ENCODE measurements at regions not wholly inside any gene's neighbourhood (a gene's known extent, or its start where the extent isn't known, plus 50 kb on each side); places are given as distances from the start of the nearest gene placed in this dataset.

DNA sequence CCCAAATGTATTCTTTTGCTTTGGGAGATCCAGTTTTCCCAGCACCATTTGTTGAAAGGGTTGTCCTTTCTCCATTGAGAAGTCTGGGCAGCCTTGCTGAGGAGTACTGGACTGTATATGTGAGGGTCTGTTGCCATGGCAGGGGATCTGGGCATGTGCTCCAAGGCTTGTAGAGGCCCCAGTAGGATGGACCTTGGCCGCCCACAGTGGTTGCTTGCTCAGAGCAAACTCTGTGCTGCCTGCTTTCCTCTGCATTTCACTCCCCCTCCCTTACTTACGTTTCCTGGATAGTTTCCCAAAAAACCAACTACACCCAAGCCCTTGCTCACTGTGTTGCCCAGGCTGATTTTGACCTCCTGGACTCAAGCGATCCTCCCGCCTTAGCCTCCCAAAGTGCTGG lies 97.2 kb upstream of the PRR23E start:
- DNase-seq (ENCODE audit: insufficient read length) (no peak), FAIRE-seq (no peak)
- no peak for TF ChIP-seq POLR2AphosphoS5 (IDR thresholded peaks at IDR 0.05; ENCODE audit: low read depth, low read length)
- TF ChIP-seq TAF1 (IDR thresholded peaks at IDR 0.05; ENCODE audit: borderline replicate concordance, low read depth, low read length), result no peak
- no peak for TF ChIP-seq POLR2A (IDR thresholded peaks at IDR 0.05; ENCODE audit: low read depth, low read length)

DNA sequence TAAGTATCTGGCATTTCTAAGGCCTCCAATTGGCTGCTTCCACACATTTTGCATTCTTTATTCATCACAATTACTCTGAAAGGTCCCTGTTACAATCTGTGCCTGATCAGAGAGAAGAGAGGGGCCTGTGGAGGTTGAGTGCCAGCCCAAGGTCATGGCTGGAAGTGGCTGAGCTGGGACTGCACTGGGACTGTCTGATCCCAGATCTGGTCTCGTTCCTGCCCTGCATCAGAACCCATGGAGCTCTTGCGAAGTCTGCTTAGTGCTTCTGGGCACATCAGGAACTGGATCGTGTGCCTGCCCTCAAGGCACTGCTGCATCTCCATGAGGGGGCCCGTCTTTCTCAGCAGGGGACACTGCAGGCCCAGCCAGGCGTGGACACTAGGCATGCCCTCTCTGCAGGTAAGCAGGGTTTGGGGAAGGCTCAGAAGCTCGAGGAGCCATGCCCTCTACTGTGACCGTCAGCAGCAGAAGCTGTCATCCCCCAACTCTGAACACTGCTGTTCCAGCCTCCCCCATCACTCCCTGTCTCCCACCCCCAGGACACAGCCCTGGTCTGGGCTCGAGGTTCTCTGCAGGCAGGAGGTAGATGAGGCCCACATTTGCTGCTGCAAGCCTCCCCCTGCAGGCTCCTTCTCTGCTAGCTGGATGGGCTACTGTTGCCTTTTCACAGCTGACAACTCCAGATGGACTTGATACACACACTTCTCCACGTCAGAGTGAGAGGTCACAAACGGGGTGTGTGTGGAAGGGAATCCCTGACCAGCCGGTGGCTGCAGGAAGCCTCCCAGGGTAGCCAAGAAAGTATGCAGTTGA lies 96.5 kb upstream of the PRR23E start:
- no peak for TF ChIP-seq TAF1 (IDR thresholded peaks at IDR 0.05; ENCODE audit: borderline replicate concordance, low read depth, low read length)
- TF ChIP-seq POLR2A (IDR thresholded peaks at IDR 0.05; ENCODE audit: low read depth, low read length), result no peak
- no peak for DNase-seq (ENCODE audit: insufficient read length)
- no peak for FAIRE-seq

DNA sequence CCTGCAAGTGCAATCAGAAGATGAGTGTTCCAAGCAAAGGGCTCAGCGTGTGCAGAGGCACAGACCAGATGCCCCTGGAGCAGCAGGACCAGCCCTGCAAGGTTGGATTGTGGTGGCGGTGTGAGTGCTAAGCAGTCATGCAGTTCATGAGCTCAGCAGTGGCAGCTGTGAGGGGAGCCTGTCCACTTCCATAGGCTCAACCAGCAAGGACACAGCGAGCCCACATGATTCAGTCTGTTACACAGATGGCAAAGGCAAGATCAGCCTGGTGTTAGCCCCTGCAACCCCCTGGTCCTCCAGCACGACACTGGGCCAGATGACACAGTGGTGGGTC lies 95.9 kb upstream of the PRR23E start:
- no peak for DNase-seq (ENCODE audit: insufficient read length)

DNA sequence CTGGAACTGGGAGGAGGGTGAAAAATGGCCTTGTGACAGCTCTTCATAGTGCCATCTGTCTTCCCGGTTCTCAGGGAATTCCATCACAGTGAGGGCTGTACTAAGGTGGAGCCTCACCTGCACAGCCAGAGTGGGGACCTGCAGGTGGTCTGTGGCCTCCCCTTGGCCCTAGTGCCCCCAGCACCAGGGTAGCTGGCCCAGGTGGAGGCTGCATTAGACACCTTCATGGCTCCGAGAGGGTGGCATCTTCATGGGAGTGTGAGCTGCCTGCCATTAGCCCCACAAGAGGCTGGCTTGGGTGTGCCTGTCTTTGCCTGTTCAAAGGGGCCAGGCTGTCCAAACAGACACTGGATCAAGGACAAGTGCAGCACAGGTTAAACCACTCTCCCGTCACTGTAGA lies 95.5 kb upstream of the PRR23E start:
- FAIRE-seq (no peak), DNase-seq (ENCODE audit: insufficient read length) (no peak)
- TF ChIP-seq POLR2A (IDR thresholded peaks at IDR 0.05; ENCODE audit: low read depth, low read length) (no peak), POLR2AphosphoS5 (IDR thresholded peaks at IDR 0.05; ENCODE audit: low read depth, low read length) (no peak), TAF1 (IDR thresholded peaks at IDR 0.05; ENCODE audit: borderline replicate concordance, low read depth, low read length) (no peak)

More for the DNA sequence above, 95.9 kb upstream of the PRR23E start:
- TF ChIP-seq TAF1 (IDR thresholded peaks at IDR 0.05; ENCODE audit: borderline replicate concordance, low read depth, low read length), result no peak
- TF ChIP-seq POLR2AphosphoS5 (IDR thresholded peaks at IDR 0.05; ENCODE audit: low read depth, low read length), result no peak
- TF ChIP-seq POLR2A (IDR thresholded peaks at IDR 0.05; ENCODE audit: low read depth, low read length), result no peak
- FAIRE-seq, result no peak

DNA sequence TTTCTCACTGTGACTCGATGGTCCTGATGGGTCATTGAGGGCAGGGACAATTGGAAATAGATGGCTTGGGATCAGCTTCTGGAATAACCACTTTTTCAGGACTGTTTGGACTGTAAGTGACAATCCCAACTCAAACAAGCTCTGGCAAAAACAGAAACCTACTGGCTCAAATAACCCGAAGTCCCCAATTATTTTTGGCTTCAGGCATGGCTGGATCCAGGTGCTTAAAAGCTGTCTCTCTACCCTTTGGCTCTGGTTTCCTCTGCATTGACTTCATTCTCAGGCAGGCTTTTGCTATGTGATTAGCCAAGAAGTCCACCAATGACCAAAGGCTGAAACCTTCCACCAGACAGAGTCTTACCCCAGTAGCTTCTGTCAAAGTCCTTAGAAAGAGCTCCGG lies 92.9 kb upstream of the PRR23E start:
- no peak for TF ChIP-seq POLR2AphosphoS5 (IDR thresholded peaks at IDR 0.05; ENCODE audit: low read depth, low read length)
- TF ChIP-seq TAF1 (IDR thresholded peaks at IDR 0.05; ENCODE audit: borderline replicate concordance, low read depth, low read length), result no peak
- no peak for TF ChIP-seq POLR2A (IDR thresholded peaks at IDR 0.05; ENCODE audit: low read depth, low read length)
- FAIRE-seq (no peak), DNase-seq (ENCODE audit: insufficient read length) (no peak)

DNA sequence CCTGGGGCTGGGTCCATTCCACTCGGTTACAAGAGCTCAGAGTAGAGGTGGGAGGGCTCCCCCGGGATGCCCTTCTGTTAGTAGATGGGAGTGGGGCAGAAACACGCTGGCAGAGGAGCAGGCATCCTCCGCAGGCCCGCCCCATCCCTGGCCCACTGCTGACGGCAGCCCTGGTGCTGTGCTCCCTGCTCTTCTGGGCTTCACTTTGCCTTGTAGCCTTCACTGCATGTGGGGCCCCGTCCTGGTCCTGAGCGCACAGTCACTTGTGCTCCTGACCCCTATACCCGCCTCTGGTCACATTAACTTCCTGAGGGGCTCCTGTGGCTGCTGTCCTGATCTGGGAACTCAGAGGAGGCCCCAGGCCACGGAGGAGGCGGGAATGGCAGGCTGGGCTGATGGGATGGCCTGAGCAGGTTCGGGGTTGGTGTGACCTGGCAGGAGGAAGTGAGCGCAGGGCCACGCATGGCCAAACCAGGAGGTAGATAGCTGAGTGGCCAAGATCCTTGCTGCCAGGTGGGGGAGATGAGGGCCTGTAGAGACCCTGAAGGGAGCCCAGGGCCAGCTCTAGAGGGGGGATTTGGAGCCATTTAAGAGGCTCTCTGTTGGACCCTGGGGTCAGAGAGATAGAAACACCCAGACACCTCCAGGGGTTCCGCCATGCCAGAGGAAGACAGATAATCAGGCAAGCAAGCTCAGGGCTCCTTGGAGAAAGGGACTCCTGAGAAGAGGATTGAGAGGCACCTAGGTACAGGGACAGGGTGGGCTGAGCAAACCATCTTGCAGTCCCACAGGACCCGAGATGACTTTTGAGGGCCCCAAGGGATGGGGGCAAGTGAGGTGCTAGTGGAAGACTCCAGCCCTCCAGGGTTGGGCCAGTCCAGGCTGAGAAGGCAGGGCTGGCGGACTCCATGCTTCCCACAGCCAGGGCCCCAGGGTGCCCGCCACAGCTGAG lies 92.2 kb upstream of the PRR23E start:
- no peak for FAIRE-seq
- DNase-seq (ENCODE audit: insufficient read length), result no peak
- no peak for TF ChIP-seq POLR2A (IDR thresholded peaks at IDR 0.05; ENCODE audit: low read depth, low read length)
- TF ChIP-seq POLR2AphosphoS5 (IDR thresholded peaks at IDR 0.05; ENCODE audit: low read depth, low read length), result no peak
- TF ChIP-seq TAF1 (IDR thresholded peaks at IDR 0.05; ENCODE audit: borderline replicate concordance, low read depth, low read length), result no peak

DNA sequence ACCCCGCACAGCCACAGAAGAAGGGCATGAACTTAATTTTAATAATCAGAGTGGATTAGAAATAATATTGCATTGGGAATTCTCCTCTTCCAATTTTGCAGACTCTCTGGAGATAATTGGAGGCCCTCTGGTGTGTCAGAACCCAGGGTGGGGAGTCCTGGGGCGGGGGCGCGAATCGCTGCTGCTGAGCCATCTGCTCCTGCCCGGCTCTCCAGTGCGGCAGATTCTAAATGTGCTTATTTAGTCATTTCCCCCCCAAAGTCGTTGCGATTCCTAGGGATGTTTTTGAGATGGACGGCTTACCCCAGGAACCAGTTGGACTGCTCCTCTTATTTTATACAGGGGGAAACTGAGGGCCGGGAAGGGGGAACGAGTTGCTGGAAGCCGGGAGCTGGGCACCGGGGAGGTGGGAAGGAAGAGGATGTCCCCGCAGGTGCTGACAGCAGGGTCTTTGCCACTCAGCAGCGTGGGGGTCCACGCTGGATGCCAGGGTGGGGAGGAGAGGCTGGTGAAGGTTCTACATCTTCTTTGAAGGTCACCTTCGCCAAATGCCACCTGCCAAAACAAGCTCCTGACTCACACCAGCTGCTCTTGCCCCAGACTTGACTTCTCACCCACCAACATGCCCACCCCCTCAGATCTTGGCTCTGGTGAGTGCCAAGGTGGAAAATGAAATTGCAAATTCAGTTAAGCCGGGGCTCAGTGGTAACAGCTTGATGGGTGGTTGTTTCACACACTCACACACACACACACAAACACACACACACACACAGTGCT lies 91.3 kb upstream of the PRR23E start:
- DNase-seq (ENCODE audit: insufficient read length) (no peak), FAIRE-seq (no peak)

DNA sequence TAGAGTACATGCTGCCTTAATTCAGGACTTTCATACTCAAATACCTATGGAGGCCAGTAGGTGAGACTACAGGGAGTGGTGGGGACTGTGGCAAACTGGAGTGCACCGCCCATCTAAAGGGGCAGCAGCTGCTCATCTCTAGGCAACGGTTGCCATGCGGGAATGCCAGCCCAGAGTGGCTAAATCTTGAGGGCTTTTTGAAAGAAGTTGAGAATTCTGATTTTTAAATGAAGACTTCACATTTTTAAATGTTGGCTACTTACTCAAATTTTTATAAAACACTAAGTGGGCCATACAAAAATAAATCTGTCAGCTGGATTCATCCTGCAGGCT lies 90.8 kb upstream of the PRR23E start:
- TF ChIP-seq POLR2AphosphoS5 (IDR thresholded peaks at IDR 0.05; ENCODE audit: low read depth, low read length) (no peak), POLR2A (IDR thresholded peaks at IDR 0.05; ENCODE audit: low read depth, low read length) (no peak), TAF1 (IDR thresholded peaks at IDR 0.05; ENCODE audit: borderline replicate concordance, low read depth, low read length) (no peak)
- DNase-seq (ENCODE audit: insufficient read length), result no peak
- no peak for FAIRE-seq

More for the DNA sequence above, 91.3 kb upstream of the PRR23E start:
- TF ChIP-seq POLR2AphosphoS5 (IDR thresholded peaks at IDR 0.05; ENCODE audit: low read depth, low read length) (no peak), POLR2A (IDR thresholded peaks at IDR 0.05; ENCODE audit: low read depth, low read length) (no peak), TAF1 (IDR thresholded peaks at IDR 0.05; ENCODE audit: borderline replicate concordance, low read depth, low read length) (no peak)

DNA sequence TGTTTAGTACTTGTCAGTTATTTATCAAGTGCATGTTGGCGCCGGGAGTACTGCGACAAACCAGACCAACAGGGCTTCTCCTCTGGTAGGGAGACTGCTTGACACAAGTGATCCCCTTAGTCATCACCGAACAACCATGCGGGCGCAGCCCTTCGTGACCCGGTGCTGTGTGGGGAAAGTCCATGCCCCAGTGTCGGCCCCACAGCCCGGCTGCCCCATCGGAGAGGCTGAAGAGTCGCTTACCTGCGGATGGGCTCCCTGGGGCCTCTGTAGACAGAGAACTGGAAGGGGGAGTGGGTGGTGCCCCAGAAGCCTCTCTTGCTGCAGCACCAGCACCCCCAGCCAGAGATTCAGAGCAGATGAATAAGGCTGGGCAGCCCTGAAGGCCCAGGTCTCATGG lies 90.3 kb upstream of the PRR23E start:
- DNase-seq (ENCODE audit: insufficient read length), result no peak
- FAIRE-seq, result no peak
- TF ChIP-seq POLR2AphosphoS5 (IDR thresholded peaks at IDR 0.05; ENCODE audit: low read depth, low read length) (no peak), TAF1 (IDR thresholded peaks at IDR 0.05; ENCODE audit: borderline replicate concordance, low read depth, low read length) (no peak), POLR2A (IDR thresholded peaks at IDR 0.05; ENCODE audit: low read depth, low read length) (no peak)

DNA sequence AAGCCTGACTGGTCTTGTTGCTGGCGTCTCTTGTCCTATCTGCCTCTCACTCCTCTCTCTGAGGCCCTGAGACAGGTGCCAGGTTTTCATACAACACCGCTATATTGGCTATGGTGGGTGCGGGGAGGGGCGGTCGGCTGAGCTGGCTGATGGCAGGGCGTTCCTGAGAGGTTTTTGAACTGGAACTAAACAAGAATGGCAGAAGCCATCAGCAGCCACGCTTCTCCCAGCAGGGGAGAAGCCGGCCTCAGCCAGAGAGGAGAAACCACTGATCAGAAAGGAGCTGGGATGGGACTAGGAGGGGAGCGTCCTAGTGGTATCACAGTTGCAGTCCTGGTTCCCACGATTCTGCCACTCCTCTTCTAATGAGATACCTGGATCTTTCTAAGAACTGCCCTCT lies 89.9 kb upstream of the PRR23E start:
- DNase-seq (ENCODE audit: insufficient read length) (no peak), FAIRE-seq (no peak)
- TF ChIP-seq POLR2A (IDR thresholded peaks at IDR 0.05; ENCODE audit: low read depth, low read length), result no peak
- TF ChIP-seq POLR2AphosphoS5 (IDR thresholded peaks at IDR 0.05; ENCODE audit: low read depth, low read length), result no peak
- no peak for TF ChIP-seq TAF1 (IDR thresholded peaks at IDR 0.05; ENCODE audit: borderline replicate concordance, low read depth, low read length)

DNA sequence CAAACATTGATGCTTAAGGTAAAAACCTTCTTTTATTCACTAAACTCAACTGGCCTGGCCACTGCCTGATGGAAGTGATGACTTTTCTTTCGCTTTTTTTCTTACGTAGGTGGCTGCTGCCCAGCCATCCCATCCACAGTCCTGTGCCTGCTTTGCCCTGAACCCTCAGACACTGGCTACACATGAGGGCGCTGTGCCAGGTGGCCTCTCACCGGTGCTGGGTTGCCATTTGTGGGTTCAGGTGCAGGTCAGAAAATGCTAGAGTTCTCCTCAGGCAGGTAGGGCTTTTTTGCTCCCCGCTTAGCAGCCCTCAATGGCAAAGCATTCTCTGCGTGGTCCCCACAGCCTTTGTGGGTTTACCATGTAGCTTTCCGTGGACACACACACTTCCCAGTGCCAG lies 88.3 kb upstream of the PRR23E start:
- FAIRE-seq (no peak), DNase-seq (ENCODE audit: insufficient read length) (no peak)
- TF ChIP-seq TAF1 (IDR thresholded peaks at IDR 0.05; ENCODE audit: borderline replicate concordance, low read depth, low read length) (no peak), POLR2AphosphoS5 (IDR thresholded peaks at IDR 0.05; ENCODE audit: low read depth, low read length) (no peak), POLR2A (IDR thresholded peaks at IDR 0.05; ENCODE audit: low read depth, low read length) (no peak)
